GM12874 (cell line): ENCODE measurements at regions not wholly inside any gene's neighbourhood (a gene's known extent, or its start where the extent isn't known, plus 50 kb on each side); places are given as distances from the start of the nearest gene placed in this dataset.

ENCODE experiments used
- CTCF ChIP-seq: IDR thresholded peaks from 2 replicates; pipeline ENCODE4 v1.5.1; 2011; ENCODE audit warnings: low read depth, mild to moderate bottlenecking, control low read depth, low read length, moderate library complexity; ENCODE audit not compliant: insufficient read depth

GRCh38 chr6:85944776-85945175 is 302.1 kb upstream of the SYNCRIP start:
- no peak for TF ChIP-seq CTCF

GRCh38 chr6:85942844-85943243 is 300.2 kb upstream of the SYNCRIP start:
- no peak for TF ChIP-seq CTCF

GRCh38 chr6:85936916-85937315 is 294.2 kb upstream of the SYNCRIP start:
- TF ChIP-seq CTCF = no peak

GRCh38 chr6:85923013-85923430 is 280.3 kb upstream of the SYNCRIP start:
- TF ChIP-seq CTCF = peak; percentile 58

GRCh38 chr6:85920782-85921181 is 278.1 kb upstream of the SYNCRIP start:
- no peak for TF ChIP-seq CTCF

- TF ChIP-seq CTCF = no peak
Observed at GRCh38 chr6:85917522-85917921, 274.8 kb upstream of the SYNCRIP start.

- TF ChIP-seq CTCF = no peak
Observed at GRCh38 chr6:85913001-85913400, 270.3 kb upstream of the SYNCRIP start.

GRCh38 chr6:85912582-85912981 is 269.9 kb upstream of the SYNCRIP start:
- TF ChIP-seq CTCF = no peak
